ENCODE measurements at regions not wholly inside any gene's neighbourhood (a gene's known extent, or its start where the extent isn't known, plus 50 kb on each side); places are given as distances from the start of the nearest gene placed in this dataset.

DNA sequence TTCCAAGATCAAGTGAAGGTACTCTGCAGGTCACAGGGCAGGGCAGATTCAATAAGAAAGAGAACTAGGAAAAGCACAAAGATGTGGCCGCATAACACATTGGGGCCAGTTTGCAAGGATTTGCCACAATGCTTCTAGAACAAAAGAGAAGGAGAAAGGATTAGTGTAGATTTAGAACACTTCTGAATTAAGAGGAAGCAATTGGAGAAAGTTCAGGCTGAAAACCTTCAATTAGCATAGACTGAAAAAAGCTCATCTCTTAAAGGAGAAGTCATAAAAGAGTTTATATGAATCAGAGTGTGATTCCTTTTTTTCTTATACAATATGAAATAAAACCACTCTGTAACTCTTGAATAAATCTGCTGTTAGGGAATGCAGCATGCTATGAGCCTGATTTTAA, 215.6 kb upstream of the FAT1 start:
- H3K4me3 ChIP-seq (ENCODE audit: low read depth, low read length), result no peak overlapping the region
- CTCF ChIA-PET, result no interaction called here
- TF ChIP-seq ZSCAN23 (tag by site-specific recombination; IDR thresholded peaks at IDR 0.05) (no peak), ZNF146 (tag by site-specific recombination; IDR thresholded peaks at IDR 0.05) (no peak), ZNF473 (tag by site-specific recombination; IDR thresholded peaks at IDR 0.05) (no peak), ZNF785 (tag by site-specific recombination; IDR thresholded peaks at IDR 0.05) (no peak), ZNF521 (tag by site-specific recombination; IDR thresholded peaks at IDR 0.05) (no peak), HOXA7 (CRISPR knock-in tag; IDR thresholded peaks at IDR 0.05; ENCODE audit: borderline replicate concordance) (no peak), KLF9 (tag by site-specific recombination; IDR thresholded peaks at IDR 0.05; ENCODE audit: low read depth) (no peak), ZNF768 (tag by site-specific recombination; IDR thresholded peaks at IDR 0.05) (no peak), ZBTB48 (tag by site-specific recombination; IDR thresholded peaks at IDR 0.05) (no peak), ZBTB8A (tag by site-specific recombination; IDR thresholded peaks at IDR 0.05) (no peak), HOXD13 (CRISPR knock-in tag; IDR thresholded peaks at IDR 0.05; ENCODE audit: borderline replicate concordance) (no peak), ZNF76 (tag by site-specific recombination; IDR thresholded peaks at IDR 0.05; ENCODE audit: borderline replicate concordance, low read depth) (no peak), ZNF174 (tag by site-specific recombination; IDR thresholded peaks at IDR 0.05) (no peak)
- TF ChIP-seq, protein P1, sequence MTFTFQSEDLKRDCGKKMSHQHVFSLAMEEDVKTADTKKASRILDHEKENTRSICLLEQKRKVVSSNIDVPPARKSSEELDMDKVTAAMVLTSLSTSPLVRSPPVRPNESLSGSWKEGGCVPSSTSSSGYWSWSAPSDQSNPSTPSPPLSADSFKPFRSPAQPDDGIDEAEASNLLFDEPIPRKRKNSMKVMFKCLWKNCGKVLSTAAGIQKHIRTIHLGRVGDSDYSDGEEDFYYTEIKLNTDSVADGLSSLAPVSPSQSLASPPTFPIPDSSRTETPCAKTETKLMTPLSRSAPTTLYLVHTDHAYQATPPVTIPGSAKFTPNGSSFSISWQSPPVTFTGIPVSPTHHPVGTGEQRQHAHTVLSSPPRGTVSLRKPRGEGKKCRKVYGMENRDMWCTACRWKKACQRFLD (tag by site-specific recombination; IDR thresholded peaks at IDR 0.05), result no peak
- POLR2A ChIA-PET, result no interaction called here
- H3K27ac ChIP-seq (ENCODE audit: extremely low read depth, low read depth, low read length), result no peak overlapping the region
- no peaks in the 10 kb centered on the region for H3K9me3 ChIP-seq (ENCODE audit: control insufficient read depth, insufficient read depth, low read depth, low read length)
- H3K36me3 ChIP-seq (ENCODE audit: control insufficient read depth in 2 of 2, insufficient read depth in 1 of 2, low read length in 2 of 2), result no peaks in the 10 kb centered on the region
- no peaks in the 10 kb centered on the region for H3K4me1 ChIP-seq (ENCODE audit: control insufficient read depth, insufficient read depth, low read length)

DNA sequence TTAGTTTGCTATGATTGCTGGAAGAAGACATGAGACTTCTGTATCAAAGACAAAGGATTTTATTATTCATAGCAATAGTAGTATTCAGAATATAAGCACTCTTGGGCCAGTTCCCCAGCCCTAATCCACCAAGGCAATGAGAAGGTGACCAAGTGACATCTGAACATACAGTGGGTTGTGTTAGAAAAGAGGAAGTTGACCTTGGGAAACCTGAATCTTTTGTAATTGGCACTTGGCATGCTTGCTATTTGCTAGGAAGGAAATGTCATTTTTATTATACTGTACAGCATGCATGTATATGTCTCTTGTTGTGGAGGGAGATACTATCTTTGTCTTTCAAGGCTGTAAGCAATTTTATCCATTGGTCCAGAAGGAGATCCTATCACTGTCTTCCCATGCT, 216.1 kb upstream of the FAT1 start:
- no peaks in the 10 kb centered on the region for H3K4me1 ChIP-seq (ENCODE audit: control insufficient read depth, insufficient read depth, low read length)
- ChIA-PET CTCF (no interaction called here), POLR2A (no interaction called here)

More for the DNA sequence above, 216.1 kb upstream of the FAT1 start:
- H3K27ac ChIP-seq (ENCODE audit: extremely low read depth, low read depth, low read length), result no peak overlapping the region
- TF ChIP-seq, protein P2, sequence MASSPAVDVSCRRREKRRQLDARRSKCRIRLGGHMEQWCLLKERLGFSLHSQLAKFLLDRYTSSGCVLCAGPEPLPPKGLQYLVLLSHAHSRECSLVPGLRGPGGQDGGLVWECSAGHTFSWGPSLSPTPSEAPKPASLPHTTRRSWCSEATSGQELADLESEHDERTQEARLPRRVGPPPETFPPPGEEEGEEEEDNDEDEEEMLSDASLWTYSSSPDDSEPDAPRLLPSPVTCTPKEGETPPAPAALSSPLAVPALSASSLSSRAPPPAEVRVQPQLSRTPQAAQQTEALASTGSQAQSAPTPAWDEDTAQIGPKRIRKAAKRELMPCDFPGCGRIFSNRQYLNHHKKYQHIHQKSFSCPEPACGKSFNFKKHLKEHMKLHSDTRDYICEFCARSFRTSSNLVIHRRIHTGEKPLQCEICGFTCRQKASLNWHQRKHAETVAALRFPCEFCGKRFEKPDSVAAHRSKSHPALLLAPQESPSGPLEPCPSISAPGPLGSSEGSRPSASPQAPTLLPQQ (tag by site-specific recombination; IDR thresholded peaks at IDR 0.05), result no peak
- TF ChIP-seq ZNF670 (tag by site-specific recombination; IDR thresholded peaks at IDR 0.05; ENCODE audit: low read depth) (no peak), SALL2 (tag by site-specific recombination; IDR thresholded peaks at IDR 0.05; ENCODE audit: borderline replicate concordance) (no peak), ZBTB7A (tag by site-specific recombination; IDR thresholded peaks at IDR 0.05; ENCODE audit: low read depth) (no peak), ZNF140 (tag by site-specific recombination; IDR thresholded peaks at IDR 0.05) (no peak), ZNF558 (tag by site-specific recombination; IDR thresholded peaks at IDR 0.05) (no peak)
- TF ChIP-seq, protein P3, sequence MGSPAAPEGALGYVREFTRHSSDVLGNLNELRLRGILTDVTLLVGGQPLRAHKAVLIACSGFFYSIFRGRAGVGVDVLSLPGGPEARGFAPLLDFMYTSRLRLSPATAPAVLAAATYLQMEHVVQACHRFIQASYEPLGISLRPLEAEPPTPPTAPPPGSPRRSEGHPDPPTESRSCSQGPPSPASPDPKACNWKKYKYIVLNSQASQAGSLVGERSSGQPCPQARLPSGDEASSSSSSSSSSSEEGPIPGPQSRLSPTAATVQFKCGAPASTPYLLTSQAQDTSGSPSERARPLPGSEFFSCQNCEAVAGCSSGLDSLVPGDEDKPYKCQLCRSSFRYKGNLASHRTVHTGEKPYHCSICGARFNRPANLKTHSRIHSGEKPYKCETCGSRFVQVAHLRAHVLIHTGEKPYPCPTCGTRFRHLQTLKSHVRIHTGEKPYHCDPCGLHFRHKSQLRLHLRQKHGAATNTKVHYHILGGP (tag by site-specific recombination; IDR thresholded peaks at IDR 0.05), result no peak
- TF ChIP-seq, protein P1 (tag by site-specific recombination; IDR thresholded peaks at IDR 0.05), result no peak
- TF ChIP-seq, protein P4, sequence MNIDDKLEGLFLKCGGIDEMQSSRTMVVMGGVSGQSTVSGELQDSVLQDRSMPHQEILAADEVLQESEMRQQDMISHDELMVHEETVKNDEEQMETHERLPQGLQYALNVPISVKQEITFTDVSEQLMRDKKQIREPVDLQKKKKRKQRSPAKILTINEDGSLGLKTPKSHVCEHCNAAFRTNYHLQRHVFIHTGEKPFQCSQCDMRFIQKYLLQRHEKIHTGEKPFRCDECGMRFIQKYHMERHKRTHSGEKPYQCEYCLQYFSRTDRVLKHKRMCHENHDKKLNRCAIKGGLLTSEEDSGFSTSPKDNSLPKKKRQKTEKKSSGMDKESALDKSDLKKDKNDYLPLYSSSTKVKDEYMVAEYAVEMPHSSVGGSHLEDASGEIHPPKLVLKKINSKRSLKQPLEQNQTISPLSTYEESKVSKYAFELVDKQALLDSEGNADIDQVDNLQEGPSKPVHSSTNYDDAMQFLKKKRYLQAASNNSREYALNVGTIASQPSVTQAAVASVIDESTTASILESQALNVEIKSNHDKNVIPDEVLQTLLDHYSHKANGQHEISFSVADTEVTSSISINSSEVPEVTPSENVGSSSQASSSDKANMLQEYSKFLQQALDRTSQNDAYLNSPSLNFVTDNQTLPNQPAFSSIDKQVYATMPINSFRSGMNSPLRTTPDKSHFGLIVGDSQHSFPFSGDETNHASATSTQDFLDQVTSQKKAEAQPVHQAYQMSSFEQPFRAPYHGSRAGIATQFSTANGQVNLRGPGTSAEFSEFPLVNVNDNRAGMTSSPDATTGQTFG (tag by site-specific recombination; IDR thresholded peaks at IDR 0.05; ENCODE audit: borderline replicate concordance), result no peak
- H3K36me3 ChIP-seq (ENCODE audit: control insufficient read depth in 2 of 2, insufficient read depth in 1 of 2, low read length in 2 of 2), result no peaks in the 10 kb centered on the region
- H3K9me3 ChIP-seq (ENCODE audit: control insufficient read depth, insufficient read depth, low read depth, low read length), result no peaks in the 10 kb centered on the region
- H3K4me3 ChIP-seq (ENCODE audit: low read depth, low read length), result no peak overlapping the region

All from HEK293 (cell line).